ENCODE measurements at regions not wholly inside any gene's neighbourhood (a gene's known extent, or its start where the extent isn't known, plus 50 kb on each side); places are given as distances from the start of the nearest gene placed in this dataset.

- TF ChIP-seq TAF1 (IDR thresholded peaks at IDR 0.05; ENCODE audit: borderline replicate concordance, insufficient read depth, low read length) (no peak), SIN3A (IDR thresholded peaks at IDR 0.05; ENCODE audit: borderline replicate concordance, insufficient read depth, low read length) (no peak), POLR2AphosphoS5 (IDR thresholded peaks at IDR 0.05; ENCODE audit: low read depth, low read length) (no peak), FOXP2 (optimal IDR thresholded peaks at IDR 0.05; ENCODE audit: borderline replicate concordance, extremely low read depth, extremely low read length, insufficient read depth) (no peak)
These were observed 129.3 kb upstream of the UBE2E2 start for GRCh38 chr3:23073724-23074305.

- no peak for TF ChIP-seq SIN3A (IDR thresholded peaks at IDR 0.05; ENCODE audit: borderline replicate concordance, insufficient read depth, low read length)
- TF ChIP-seq TAF1 (IDR thresholded peaks at IDR 0.05; ENCODE audit: borderline replicate concordance, insufficient read depth, low read length) = no peak
- TF ChIP-seq REST (IDR thresholded peaks at IDR 0.05; ENCODE audit: insufficient read depth in 1 of 2, low read depth in 2 of 2, low read length in 2 of 2) = no peak
- no peak for TF ChIP-seq POLR2AphosphoS5 (IDR thresholded peaks at IDR 0.05; ENCODE audit: low read depth, low read length)
- TF ChIP-seq FOXP2 (optimal IDR thresholded peaks at IDR 0.05; ENCODE audit: borderline replicate concordance, extremely low read depth, extremely low read length, insufficient read depth) = no peak
These were observed 127.6 kb upstream of the UBE2E2 start for GRCh38 chr3:23075496-23075895.

- TF ChIP-seq REST (IDR thresholded peaks at IDR 0.05; ENCODE audit: insufficient read depth in 1 of 2, low read depth in 2 of 2, low read length in 2 of 2) (no peak), SIN3A (IDR thresholded peaks at IDR 0.05; ENCODE audit: borderline replicate concordance, insufficient read depth, low read length) (no peak), FOXP2 (optimal IDR thresholded peaks at IDR 0.05; ENCODE audit: borderline replicate concordance, extremely low read depth, extremely low read length, insufficient read depth) (no peak), TAF1 (IDR thresholded peaks at IDR 0.05; ENCODE audit: borderline replicate concordance, insufficient read depth, low read length) (no peak), POLR2AphosphoS5 (IDR thresholded peaks at IDR 0.05; ENCODE audit: low read depth, low read length) (no peak)
These were observed 126.7 kb upstream of the UBE2E2 start for GRCh38 chr3:23076437-23076836.

GRCh38 chr3:23077126-23077525 is 126.0 kb upstream of the UBE2E2 start:
- TF ChIP-seq FOXP2 (optimal IDR thresholded peaks at IDR 0.05; ENCODE audit: borderline replicate concordance, extremely low read depth, extremely low read length, insufficient read depth) = no peak
- TF ChIP-seq REST (IDR thresholded peaks at IDR 0.05; ENCODE audit: insufficient read depth in 1 of 2, low read depth in 2 of 2, low read length in 2 of 2) = no peak
- no peak for TF ChIP-seq POLR2AphosphoS5 (IDR thresholded peaks at IDR 0.05; ENCODE audit: low read depth, low read length)
- no peak for TF ChIP-seq TAF1 (IDR thresholded peaks at IDR 0.05; ENCODE audit: borderline replicate concordance, insufficient read depth, low read length)
- no peak for TF ChIP-seq SIN3A (IDR thresholded peaks at IDR 0.05; ENCODE audit: borderline replicate concordance, insufficient read depth, low read length)

- no peak for TF ChIP-seq POLR2AphosphoS5 (IDR thresholded peaks at IDR 0.05; ENCODE audit: low read depth, low read length)
- TF ChIP-seq TAF1 (IDR thresholded peaks at IDR 0.05; ENCODE audit: borderline replicate concordance, insufficient read depth, low read length) = no peak
- TF ChIP-seq REST (IDR thresholded peaks at IDR 0.05; ENCODE audit: insufficient read depth in 1 of 2, low read depth in 2 of 2, low read length in 2 of 2) = no peak
- no peak for TF ChIP-seq SIN3A (IDR thresholded peaks at IDR 0.05; ENCODE audit: borderline replicate concordance, insufficient read depth, low read length)
- no peak for TF ChIP-seq FOXP2 (optimal IDR thresholded peaks at IDR 0.05; ENCODE audit: borderline replicate concordance, extremely low read depth, extremely low read length, insufficient read depth)
These were observed 124.4 kb upstream of the UBE2E2 start for GRCh38 chr3:23078735-23079134.
